Activated CD4-positive, alpha-beta T cell treated with anti-CD3 and anti-CD28 coated beads, Interleukin-2, amount 10 ng/mL, durations not matched to agents 24 days and 14 days (primary cell): ENCODE measurements at regions not wholly inside any gene's neighbourhood (a gene's known extent, or its start where the extent isn't known, plus 50 kb on each side); places are given as distances from the start of the nearest gene placed in this dataset.

Experiments used
- DNase-seq: peaks from one replicate; pipeline ENCODE4 v3.0.0; 2022
- H3K27ac Mint-ChIP-seq: one replicate; pipeline ENCODE4 v1.8.0; 2022; ENCODE audit warnings: mild to moderate bottlenecking, mixed read lengths
- H3K27me3 Mint-ChIP-seq: one replicate; pipeline ENCODE4 v1.8.0; 2022; ENCODE audit warnings: mixed read lengths
- H3K36me3 Mint-ChIP-seq: one replicate; pipeline ENCODE4 v1.8.0; 2022; ENCODE audit warnings: low read depth, mild to moderate bottlenecking, mixed read lengths
- H3K4me1 Mint-ChIP-seq: one replicate; pipeline ENCODE4 v1.8.0; 2021; ENCODE audit warnings: mixed read lengths
- H3K4me3 Mint-ChIP-seq: one replicate; pipeline ENCODE4 v1.8.0; 2022; ENCODE audit warnings: mild to moderate bottlenecking, moderate library complexity, mixed read lengths
- H3K9me3 Mint-ChIP-seq: one replicate; pipeline ENCODE4 v1.8.0; 2021; ENCODE audit warnings: mixed read lengths
- intact Hi-C: fragments of 100-400 bp; cut with micrococcal nuclease; formaldehyde crosslinking; loops from one replicate; pipeline ENCODE4 v1.15.1; 2023

GRCh38 chr2:226414335-226414734 lies 385.3 kb downstream of the IRS1 start:
- Mint-ChIP-seq H3K9me3 (peaks cover 6% of the 10 kb centered on the region), H3K27ac (no peak overlapping the region), H3K27me3 (peaks cover 19% of the 10 kb centered on the region), H3K4me1 (no peaks in the 10 kb centered on the region), H3K36me3 (no peaks in the 10 kb centered on the region), H3K4me3 (no peak overlapping the region)
- intact Hi-C loops = no loop called here
- DNase-seq = no peak

DNA sequence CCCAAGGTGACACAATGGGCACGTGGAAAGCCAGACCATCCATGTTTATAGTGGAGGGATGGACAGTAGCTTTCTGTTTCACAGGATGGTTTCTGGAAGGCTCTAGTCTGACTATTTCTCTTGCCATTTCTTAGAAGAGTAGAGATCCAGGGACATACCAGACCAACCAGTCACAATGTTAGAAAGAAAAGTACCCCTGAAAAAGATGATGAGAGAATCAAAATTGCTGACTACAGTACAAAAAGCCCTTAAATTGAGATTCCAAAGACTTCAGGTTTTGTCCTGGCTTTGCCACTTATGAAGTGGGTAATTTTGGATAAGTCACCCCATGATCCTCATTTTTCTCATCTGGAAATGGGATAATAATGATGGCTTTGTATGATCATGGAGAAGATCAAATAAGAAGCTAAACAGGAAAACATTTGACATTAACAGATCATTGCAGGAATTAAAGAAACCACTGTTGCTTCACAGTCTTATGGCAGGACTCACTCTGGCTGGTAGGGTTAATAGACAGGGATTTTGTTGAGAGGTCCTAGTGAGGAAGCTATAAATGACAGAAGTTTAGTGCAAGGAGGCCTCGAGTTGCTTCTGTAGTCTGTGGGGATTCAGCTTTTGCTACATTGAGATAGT lies 386.0 kb downstream of the IRS1 start:
- Mint-ChIP-seq H3K27ac (no peak overlapping the region), H3K4me3 (no peak overlapping the region), H3K4me1 (no peaks in the 10 kb centered on the region), H3K9me3 (peaks cover 6% of the 10 kb centered on the region), H3K36me3 (no peaks in the 10 kb centered on the region), H3K27me3 (peaks cover 23% of the 10 kb centered on the region)
- DNase-seq = no peak
- intact Hi-C loops = no loop called here

DNA sequence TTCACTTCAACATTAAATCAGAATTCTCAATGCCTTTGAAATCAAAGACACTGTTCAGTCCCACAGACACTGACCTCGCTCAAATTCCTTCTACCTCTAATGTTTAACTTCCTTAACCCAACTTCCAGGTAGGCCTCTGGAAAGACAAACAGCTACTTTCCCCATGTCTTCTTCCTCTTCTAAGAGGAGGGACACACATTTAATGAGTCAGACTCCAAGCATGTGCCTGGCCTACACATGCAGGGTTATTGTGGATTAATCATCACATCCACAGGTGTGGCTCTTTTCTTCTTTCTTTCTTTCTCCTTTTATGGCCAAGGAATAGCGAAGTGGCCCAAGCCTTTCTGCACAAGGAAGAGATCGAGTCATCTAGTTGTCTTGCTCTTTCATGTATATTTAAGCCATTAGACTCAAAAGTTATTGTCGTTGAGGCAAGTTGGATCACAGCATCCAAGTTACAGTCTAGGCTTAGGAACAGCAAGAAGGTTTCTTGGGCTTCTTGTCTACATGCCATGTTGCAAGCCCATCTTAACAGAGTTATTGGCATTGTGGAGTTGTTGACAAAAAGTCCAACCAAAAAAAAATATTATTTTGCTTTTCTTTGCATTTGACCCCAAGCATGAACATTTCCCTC lies 387.8 kb downstream of the IRS1 start:
- Mint-ChIP-seq H3K4me1 (no peaks in the 10 kb centered on the region), H3K27me3 (peaks cover 26% of the 10 kb centered on the region), H3K27ac (no peak overlapping the region), H3K4me3 (no peak overlapping the region), H3K36me3 (no peaks in the 10 kb centered on the region), H3K9me3 (peaks cover 4% of the 10 kb centered on the region)
- DNase-seq = no peak
- intact Hi-C loops = no loop called here

GRCh38 chr2:226411205-226411604 lies 388.4 kb downstream of the IRS1 start:
- intact Hi-C loops = no loop called here
- H3K36me3 Mint-ChIP-seq = no peaks in the 10 kb centered on the region

GRCh38 chr2:226410247-226410835 lies 389.3 kb downstream of the IRS1 start:
- peaks cover 4% of the 10 kb centered on the region for H3K9me3 Mint-ChIP-seq
- H3K36me3 Mint-ChIP-seq = no peaks in the 10 kb centered on the region
- no peak for DNase-seq
- peaks cover 31% of the 10 kb centered on the region for H3K27me3 Mint-ChIP-seq
- intact Hi-C loops = no loop called here
- no peaks in the 10 kb centered on the region for H3K4me1 Mint-ChIP-seq
- H3K27ac Mint-ChIP-seq = no peak overlapping the region
- H3K4me3 Mint-ChIP-seq = no peak overlapping the region

More at GRCh38 chr2:226411205-226411604, 388.4 kb downstream of the IRS1 start:
- H3K9me3 Mint-ChIP-seq = peaks cover 4% of the 10 kb centered on the region
- peaks cover 30% of the 10 kb centered on the region for H3K27me3 Mint-ChIP-seq
- H3K4me1 Mint-ChIP-seq = no peaks in the 10 kb centered on the region
- no peak overlapping the region for H3K4me3 Mint-ChIP-seq
- no peak overlapping the region for H3K27ac Mint-ChIP-seq
- DNase-seq = no peak

DNA sequence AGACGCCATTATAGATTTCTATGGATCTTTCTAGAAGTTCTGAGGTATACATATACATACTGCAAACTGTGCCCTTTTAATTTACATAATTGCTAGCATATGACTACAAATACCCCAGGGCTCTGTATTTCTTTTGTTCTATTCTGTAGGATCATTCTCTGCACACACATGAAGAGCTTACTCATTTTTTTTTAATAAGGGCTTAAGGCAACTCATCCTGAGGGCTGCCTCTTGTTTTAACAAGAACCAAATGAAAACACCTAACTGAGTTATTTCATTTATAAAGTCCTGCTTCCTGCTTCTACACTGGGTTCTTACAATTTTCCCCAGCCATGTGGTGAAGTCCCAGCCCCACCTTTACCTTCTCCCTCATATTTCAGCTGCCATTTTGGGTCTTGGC lies 390.5 kb downstream of the IRS1 start:
- intact Hi-C loops = no loop called here
- H3K9me3 Mint-ChIP-seq = peaks cover 4% of the 10 kb centered on the region
- DNase-seq = no peak
- H3K27me3 Mint-ChIP-seq = peaks cover 34% of the 10 kb centered on the region
- no peaks in the 10 kb centered on the region for H3K4me1 Mint-ChIP-seq
- H3K36me3 Mint-ChIP-seq = no peaks in the 10 kb centered on the region
- H3K27ac Mint-ChIP-seq = no peak overlapping the region
- no peak overlapping the region for H3K4me3 Mint-ChIP-seq

GRCh38 chr2:226408141-226408540 lies 391.5 kb downstream of the IRS1 start:
- DNase-seq = no peak
- no peaks in the 10 kb centered on the region for H3K4me1 Mint-ChIP-seq
- peaks cover 35% of the 10 kb centered on the region for H3K27me3 Mint-ChIP-seq
- H3K9me3 Mint-ChIP-seq = peaks cover 4% of the 10 kb centered on the region
- no peak overlapping the region for H3K4me3 Mint-ChIP-seq
- no peak overlapping the region for H3K27ac Mint-ChIP-seq
- no peaks in the 10 kb centered on the region for H3K36me3 Mint-ChIP-seq
- intact Hi-C loops = no loop called here

GRCh38 chr2:226407135-226407534 lies 392.5 kb downstream of the IRS1 start:
- intact Hi-C loops = no loop called here
- H3K27ac Mint-ChIP-seq = no peak overlapping the region
- no peaks in the 10 kb centered on the region for H3K4me1 Mint-ChIP-seq
- no peak for DNase-seq
- no peaks in the 10 kb centered on the region for H3K36me3 Mint-ChIP-seq
- H3K27me3 Mint-ChIP-seq = peaks cover 36% of the 10 kb centered on the region
- H3K4me3 Mint-ChIP-seq = no peak overlapping the region
- H3K9me3 Mint-ChIP-seq = peaks cover 4% of the 10 kb centered on the region

- peaks cover 3% of the 10 kb centered on the region for H3K9me3 Mint-ChIP-seq
- no peak overlapping the region for H3K27ac Mint-ChIP-seq
- no peak for DNase-seq
- H3K27me3 Mint-ChIP-seq = peaks cover 36% of the 10 kb centered on the region
- intact Hi-C loops = no loop called here
- H3K36me3 Mint-ChIP-seq = no peaks in the 10 kb centered on the region
- no peaks in the 10 kb centered on the region for H3K4me1 Mint-ChIP-seq
- no peak overlapping the region for H3K4me3 Mint-ChIP-seq
Measured at GRCh38 chr2:226405465-226405864, 394.2 kb downstream of the IRS1 start.

DNA sequence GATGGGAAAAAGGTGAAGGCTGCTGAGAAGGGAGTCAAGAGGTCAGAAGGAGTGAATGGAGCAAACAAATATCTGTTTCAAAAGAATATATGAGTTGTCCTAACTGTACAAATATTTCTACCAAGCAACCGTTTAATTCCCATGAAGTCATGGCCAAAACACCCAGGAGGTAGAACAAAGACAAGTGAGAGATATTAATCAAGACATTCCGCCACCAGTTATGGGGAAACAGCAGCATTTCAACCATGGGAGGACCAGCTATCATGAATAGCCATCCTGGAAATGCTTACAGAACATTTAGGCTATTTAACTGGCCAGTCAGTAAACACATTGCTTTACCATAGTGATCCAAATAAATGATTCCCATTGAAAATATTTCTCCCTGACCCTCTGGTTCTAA lies 396.3 kb downstream of the IRS1 start:
- DNase-seq = no peak
- no peak overlapping the region for H3K27ac Mint-ChIP-seq
- intact Hi-C loops = no loop called here
- H3K36me3 Mint-ChIP-seq = no peaks in the 10 kb centered on the region
- H3K9me3 Mint-ChIP-seq = peaks cover 3% of the 10 kb centered on the region
- no peaks in the 10 kb centered on the region for H3K4me1 Mint-ChIP-seq
- H3K4me3 Mint-ChIP-seq = no peak overlapping the region
- peaks cover 27% of the 10 kb centered on the region for H3K27me3 Mint-ChIP-seq

DNA sequence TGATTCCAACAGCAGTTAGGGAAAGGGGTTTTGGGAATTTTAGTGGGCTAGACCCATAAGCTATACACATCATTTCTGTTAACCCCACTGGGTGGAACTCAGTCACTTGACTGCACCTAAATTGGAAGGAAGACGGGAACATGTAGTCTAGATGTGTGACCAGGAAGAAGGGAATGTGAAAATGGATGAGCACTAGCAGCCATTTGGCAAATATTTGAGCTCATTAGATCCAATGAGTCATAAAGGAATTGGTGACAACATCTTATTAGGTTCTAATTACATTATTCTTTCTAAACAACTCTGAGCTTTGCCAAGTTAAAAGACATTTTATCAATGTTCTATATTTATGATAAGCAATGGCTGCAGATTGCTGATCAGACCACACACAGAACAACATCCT lies 400.6 kb downstream of the IRS1 start:
- Mint-ChIP-seq H3K36me3 (no peaks in the 10 kb centered on the region), H3K27me3 (peaks cover 9% of the 10 kb centered on the region), H3K4me3 (no peak overlapping the region), H3K27ac (no peak overlapping the region), H3K9me3 (peaks cover 3% of the 10 kb centered on the region), H3K4me1 (no peaks in the 10 kb centered on the region)
- intact Hi-C loops = no loop called here
- no peak for DNase-seq

- no peaks in the 10 kb centered on the region for H3K4me1 Mint-ChIP-seq
- no peak for DNase-seq
- peaks cover 5% of the 10 kb centered on the region for H3K27me3 Mint-ChIP-seq
- no peak overlapping the region for H3K4me3 Mint-ChIP-seq
- peaks cover 3% of the 10 kb centered on the region for H3K9me3 Mint-ChIP-seq
- no peaks in the 10 kb centered on the region for H3K36me3 Mint-ChIP-seq
- intact Hi-C loops = no loop called here
- H3K27ac Mint-ChIP-seq = no peak overlapping the region
Measured at GRCh38 chr2:226398580-226398979, 401.0 kb downstream of the IRS1 start.

DNA sequence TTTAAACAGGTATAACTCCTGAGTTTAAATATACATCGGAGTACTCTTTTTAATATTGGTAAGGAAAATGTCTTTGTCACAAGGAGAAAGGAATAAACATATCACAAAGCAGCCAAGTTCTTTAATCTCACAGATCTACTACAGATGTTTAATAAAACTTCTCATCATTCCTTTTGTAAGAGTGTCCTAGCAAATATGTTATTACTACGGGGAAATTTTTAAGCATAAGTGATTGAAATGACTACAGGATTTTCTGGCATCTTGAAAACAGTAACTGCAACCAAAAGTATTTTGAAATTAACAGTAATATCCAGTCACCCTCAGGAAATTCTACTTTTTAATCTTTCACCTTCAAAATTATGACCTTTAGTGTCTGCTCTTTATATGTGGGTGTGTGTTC lies 403.1 kb downstream of the IRS1 start:
- Mint-ChIP-seq H3K4me3 (no peak overlapping the region), H3K27me3 (peaks cover 2% of the 10 kb centered on the region), H3K27ac (no peak overlapping the region), H3K36me3 (no peaks in the 10 kb centered on the region), H3K4me1 (no peaks in the 10 kb centered on the region), H3K9me3 (peaks cover 3% of the 10 kb centered on the region)
- no peak for DNase-seq
- intact Hi-C loops = no loop called here

- intact Hi-C loops = no loop called here
- Mint-ChIP-seq H3K4me3 (no peak overlapping the region), H3K4me1 (no peaks in the 10 kb centered on the region), H3K36me3 (no peaks in the 10 kb centered on the region), H3K27me3 (peaks cover 2% of the 10 kb centered on the region), H3K27ac (no peak overlapping the region), H3K9me3 (no peaks in the 10 kb centered on the region)
- no peak for DNase-seq
Measured at GRCh38 chr2:226387499-226387942, 412.1 kb downstream of the IRS1 start.
